HG03571 (cell line): ENCODE measurements at regions not wholly inside any gene's neighbourhood (a gene's known extent, or its start where the extent isn't known, plus 50 kb on each side); places are given as distances from the start of the nearest gene placed in this dataset.

Experiments used
- ATAC-seq: cut with Tn5 transposase; IDR thresholded peaks from one replicate; pipeline ENCODE4 v1.9.1; 2021; ENCODE audit not compliant: unreplicated experiment

DNA sequence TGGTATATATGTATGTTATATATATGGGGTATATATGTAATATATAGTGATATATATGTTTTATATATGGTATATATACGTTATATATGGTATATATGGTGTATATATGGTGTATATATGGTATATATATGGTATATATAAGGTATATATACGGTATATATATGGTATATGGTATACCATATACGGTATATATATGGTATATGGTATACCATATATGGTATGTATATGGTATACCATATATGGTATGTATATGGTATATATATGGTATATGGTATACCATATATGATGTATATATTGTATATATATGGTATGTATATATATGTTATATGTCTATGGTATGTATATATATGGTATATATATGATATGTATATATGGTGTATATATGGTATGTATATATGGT lies 447.7 kb upstream of the USP24 start:
- no peak for ATAC-seq

DNA sequence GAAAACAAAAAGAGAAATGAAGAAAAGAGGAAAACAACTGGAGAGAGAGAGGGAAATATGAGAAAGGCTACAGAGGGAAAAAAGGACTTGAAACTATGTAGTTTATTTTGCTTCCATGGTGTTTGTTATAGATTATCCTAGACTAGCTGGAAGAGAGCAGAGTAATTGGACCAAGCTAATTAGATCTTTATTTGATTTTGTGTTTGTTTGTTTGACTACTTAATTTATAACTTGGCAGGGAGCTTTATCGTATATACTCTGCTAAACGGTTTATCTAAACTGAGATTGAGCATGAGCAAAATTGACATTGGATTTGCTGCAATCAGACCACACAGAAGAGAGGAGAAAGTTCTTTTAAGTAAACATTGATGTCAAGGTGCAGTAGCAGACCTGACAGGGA lies 443.8 kb upstream of the USP24 start:
- ATAC-seq: no peak

DNA sequence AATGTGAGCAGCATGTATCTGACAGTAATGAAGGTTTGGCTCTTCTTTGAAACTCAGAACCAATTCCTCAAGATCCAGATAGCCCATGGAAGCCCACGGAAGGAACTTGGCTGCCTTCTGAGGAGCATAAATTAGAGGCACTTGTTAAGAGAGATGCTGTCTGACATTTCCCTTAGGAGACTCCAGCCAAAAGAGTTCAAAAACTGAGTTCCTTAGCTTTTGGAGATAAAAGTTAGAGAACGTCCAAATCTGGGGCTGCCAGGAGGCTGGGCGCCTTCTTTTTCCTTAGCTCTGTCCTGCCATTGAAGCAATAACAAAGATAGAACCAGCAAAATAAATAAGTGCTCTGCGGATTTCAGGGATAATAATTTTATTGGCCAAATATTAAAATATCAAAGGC lies 439.6 kb upstream of the USP24 start:
- no peak for ATAC-seq

DNA sequence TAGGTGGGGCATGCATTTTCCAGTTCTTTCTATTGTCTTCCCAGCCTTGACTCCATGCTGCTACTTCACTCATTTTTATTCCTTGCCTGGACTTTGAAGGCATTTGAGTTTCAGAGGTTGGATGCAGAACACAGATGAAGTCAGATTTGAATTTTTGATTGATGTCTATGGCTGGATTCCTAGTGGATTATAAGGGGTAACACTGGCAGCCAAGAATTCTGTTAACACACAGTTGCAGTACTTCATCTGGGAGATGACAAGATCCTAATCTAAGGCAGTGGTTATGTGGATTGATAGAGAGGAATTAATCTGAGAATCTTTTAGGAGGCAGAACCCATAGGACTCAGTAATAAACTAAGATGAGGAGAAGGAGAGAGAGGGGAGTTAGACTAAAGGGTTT lies 439.0 kb upstream of the USP24 start:
- ATAC-seq: no peak

DNA sequence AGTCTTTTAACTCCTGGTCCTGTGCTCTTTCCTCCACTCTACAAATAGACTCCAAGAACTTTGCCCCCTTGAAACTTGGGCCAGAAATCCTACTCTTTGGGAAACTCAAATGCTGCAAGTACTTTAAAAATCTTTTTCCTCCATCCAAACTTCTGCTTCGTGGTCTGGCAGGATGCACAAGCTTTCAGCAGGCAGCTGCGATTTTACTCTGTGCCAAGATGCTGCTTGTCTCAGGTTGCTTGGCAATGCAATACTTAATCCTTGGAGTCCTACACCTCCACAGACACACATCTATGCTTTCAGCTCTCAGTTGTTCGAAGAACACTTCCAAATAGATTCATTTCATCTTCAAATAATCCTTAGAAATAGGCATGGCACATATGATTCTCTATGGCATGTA lies 435.3 kb upstream of the USP24 start:
- ATAC-seq: no peak

DNA sequence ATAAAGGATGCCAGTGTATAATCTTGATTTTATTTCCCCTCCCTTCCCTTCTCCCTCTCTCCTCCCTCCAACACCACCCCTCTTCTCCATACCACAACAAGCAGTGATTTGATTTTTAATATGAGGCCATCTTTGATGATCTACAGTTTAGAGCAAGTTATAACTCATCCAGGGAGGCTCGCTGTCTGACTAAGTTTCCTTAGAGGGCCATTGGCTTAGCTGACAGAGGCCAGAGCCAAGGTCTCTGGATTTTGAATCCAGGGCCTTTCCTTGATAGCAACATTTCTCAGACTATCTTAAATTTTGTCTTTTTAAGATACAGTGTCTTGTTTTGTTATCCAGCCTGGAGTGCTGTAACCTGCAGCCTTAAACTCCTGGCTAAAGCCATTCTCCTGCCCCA lies 431.0 kb upstream of the USP24 start:
- ATAC-seq: no peak

DNA sequence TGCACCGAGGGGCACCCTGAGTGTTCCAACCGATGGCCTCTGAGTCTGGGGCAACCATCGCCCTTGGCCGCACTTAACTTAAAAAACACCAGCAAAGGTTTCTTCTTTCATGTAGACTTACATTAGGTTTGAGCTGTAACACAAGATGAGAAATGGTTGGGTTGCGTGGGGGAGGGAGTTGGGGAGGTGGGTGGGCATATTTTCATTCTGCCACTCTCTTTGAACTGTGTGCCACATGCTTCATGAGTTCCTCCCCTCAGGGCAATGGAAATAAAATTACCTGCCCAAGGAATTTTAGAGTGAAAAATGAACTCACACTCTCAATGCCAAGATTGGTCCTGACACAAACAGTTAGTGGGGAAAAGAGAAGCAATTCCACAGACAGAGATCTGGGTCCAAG lies 430.1 kb upstream of the USP24 start:
- no peak for ATAC-seq

DNA sequence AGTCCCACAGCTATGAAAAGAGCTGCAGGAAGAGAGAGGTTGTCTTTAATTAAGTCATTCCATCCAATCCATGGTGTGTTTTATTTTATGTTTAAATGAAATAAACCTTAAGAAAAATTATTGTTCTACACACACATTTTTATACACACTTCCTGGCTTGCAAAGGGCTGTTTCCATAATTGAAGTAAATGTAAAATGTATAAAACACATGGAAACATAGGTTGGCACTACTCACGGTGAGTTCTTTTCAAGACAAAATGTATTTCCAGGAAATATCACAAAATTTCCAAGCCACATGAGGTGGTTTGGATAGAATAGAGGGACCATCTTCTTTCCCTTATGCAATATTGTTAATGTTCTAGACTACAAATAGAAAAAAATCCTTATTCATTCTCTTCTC lies 426.8 kb upstream of the USP24 start:
- no peak for ATAC-seq

DNA sequence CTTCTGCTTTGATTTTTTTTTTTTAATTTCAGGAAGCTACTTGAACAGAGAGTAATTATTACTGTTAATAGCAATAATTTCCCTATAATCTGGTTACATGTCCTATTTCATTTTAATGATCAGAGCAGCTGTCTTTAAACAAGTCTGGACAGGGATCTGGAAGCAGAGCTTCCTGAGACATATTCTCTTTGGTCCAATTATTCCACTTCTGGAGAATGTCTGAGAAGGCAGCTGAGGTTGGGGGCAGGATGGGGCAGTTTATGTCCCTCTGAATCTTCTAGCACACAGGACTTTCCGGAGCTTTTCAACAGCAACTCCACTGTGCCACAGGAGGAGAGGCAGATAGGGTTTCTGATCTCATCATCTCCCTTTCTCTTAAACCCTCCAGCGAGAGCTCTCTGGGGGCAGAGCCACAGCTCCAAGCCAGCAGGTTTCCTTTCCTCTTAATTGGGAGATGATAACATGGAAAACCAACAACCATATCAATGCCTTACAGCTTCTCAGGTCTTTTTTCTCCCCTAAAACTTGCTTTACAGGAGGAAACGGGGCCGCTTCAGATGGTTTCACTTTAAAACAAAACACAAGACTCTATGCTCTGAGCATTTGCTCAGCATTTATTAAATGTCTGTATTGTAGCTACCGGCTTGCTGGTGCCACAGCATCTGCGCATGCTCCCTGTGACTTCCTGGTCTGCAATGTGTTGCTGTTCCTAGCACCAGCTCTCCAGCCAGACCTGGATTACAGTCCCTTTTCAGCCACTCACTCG lies 425.7 kb upstream of the USP24 start:
- ATAC-seq: no peak

DNA sequence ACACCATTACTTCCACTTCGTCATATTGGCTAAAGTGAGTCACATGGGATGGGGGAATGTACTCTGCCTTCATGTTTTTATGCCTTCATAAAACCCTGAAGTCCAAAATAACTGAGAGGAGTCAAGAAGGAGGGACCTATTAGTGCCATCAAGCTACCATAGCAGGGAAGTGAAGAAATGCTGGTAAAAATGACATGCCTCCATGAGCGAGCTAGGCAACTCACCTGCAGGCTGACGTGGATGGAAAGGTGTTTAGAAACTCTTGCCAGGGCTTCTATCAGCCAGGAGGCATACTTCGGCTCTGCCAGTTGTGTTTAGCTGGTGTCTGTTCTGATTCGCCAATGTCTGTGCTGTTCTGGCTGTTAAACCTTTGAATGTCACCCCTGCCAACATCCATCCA lies 424.4 kb upstream of the USP24 start:
- ATAC-seq: no peak

DNA sequence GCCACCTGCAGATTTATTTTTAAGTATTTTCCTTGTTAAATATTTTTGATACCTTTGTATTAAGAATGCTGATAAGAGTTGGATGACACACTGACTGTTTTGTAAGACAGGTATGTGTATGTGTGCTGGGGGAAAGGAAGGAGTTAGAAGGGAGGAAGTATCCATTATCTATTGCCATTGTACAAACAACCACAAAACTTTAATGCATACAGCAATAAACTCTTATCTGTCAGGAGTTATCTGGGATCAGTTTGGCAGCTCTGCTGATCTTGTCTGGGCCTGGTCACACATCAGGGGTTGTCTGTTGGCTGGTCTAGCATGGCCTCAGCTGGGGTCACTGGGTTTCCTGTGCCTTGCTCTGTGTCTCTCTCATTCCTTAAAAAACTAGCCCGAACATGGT lies 423.9 kb upstream of the USP24 start:
- no peak for ATAC-seq

DNA sequence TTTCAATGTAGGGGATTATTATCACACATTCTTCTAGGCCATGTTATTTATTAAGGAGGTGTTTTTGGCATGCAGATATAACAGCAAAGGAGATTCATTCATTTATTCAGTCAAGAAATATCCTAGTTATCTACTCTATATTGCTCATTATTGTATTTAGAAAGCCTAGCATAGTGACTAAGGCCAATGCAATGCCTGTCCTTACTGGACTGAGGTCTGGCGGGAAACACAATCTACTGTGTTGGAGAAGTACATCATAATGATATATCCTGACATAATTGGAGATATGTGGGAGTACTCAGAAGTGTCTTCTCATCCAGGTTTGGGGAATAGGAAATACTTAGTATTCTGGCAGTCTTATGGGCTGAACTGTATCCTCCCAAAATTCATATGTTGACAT lies 421.5 kb upstream of the USP24 start:
- ATAC-seq: no peak

DNA sequence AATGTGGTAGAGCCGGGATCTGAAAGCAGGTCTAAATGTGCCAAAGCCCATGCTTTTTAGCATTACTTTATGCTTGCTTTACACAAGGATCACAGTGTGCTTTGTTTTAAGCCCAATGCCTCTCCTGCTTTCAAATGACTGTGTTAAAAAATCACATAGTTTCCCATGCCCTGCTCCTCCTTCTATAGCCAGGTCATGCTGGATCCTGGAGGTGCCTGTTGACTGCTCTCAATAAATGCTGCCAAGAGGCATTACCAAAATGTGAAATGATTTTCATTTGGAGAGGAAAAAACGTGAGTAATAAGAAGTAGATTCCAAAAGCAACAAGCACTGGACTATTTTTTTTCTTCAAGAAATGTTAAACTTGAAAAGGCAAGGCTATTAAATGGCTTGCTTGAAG lies 420.7 kb upstream of the USP24 start:
- no peak for ATAC-seq

DNA sequence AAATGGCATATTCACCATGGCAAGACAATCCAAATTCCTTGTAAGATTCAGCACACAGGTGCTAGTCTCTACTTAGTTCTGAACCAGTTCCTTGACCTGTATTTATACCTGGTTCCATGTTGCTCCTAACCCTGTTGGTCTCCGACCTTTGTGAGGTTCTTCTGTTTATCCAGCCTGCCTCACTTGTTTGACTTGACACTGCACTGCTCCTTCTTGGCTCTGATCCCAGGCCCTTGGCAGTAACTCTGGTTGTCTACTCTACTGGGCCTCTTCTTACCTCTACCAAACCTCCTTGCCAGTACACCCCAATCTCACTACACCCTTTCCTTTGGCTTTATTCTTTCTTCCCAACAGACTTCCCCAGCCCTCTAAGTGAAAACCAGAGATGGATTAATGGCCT lies 419.4 kb upstream of the USP24 start:
- ATAC-seq: no peak

DNA sequence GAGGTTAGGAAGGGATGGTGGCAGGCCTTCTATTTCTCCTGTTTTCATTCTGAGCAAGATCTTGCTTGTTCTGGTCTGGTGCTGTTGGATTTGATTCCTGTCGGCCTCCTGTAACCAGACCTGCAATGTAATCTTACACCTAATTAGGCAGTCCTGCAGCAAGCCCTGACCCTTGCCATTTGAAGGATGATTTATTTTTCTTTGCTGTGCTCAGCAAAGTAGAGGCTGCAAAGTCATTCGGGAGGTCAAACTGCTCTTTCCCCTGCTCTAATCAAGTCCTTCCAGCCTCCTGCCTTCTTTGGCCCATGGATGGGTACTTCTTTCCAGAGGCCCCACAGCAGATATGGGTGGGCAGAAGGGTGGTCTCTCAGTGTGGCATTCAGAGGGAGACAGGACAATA lies 417.7 kb upstream of the USP24 start:
- ATAC-seq: no peak

DNA sequence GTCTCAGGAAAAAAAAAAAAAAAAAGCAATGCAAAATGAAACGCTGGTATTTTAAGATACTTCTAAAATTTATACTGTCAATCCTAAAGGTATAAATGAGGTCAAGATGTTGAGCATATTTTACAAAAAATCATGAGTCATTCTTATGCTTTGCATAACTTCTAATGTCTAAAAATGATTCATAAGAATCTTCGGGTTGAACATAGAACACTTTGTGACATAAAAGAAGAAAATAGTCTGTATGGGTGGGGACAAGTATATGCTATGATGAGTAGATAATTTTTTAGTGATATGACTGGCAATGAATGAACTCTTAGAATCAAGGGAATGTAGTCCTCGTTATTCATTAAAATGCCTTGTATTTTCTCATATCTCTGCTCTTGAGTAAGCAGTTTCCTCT lies 416.9 kb upstream of the USP24 start:
- ATAC-seq: no peak

DNA sequence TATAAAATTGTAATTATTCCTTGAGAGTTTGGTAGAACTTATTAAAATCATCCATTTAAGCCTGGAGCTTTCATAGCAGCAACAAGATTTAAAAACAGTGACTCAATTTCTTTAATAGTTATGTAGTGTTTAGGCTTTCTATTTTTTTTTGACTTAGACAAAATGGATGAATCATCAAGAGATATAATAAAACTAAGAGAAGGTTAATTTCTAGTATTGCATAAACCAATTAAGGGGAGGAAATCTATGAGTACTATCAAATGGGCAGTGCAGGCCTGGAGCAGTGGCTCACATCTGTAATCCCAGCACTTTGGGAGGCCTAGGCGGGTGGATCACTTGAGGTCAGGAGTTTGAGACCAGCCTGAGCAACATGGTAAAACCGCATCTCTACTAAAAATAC lies 416.3 kb upstream of the USP24 start:
- no peak for ATAC-seq

DNA sequence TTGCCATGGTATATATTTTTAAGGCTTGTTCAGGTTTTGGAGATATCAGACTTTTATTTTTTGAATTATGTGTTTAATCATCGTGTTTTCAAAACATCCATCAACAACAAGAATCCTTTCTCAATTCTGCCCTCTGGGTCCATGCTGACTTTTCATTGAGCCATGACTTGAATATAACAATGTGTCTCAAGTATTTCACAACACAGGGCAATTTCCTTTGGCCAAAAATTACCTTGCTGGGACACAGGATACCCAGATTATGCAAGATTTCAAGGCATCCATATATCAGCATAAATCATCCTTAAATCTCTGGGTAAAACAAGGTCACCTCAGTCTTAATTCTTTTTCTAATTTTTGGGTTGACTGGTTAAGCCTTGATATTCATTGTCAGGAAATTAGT lies 411.2 kb upstream of the USP24 start:
- no peak for ATAC-seq

DNA sequence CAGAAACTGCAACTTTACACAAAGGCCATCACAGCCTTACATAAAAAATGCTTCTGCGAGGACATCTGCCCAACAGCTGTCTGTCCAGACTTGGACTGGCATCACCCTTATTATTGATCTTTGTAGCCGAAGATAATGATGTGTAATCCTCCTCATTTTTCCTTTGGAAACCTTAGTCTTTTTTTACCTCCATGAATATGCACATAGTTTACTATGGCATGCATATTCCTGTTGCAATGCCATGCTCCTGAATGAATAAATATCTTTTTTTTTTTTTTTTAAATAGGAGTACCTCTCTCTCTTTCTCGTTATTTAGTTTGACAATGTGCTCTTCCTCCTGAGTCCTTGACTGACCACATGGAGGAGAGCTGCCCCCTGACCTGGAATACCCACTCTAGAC lies 409.6 kb upstream of the USP24 start:
- no peak for ATAC-seq

DNA sequence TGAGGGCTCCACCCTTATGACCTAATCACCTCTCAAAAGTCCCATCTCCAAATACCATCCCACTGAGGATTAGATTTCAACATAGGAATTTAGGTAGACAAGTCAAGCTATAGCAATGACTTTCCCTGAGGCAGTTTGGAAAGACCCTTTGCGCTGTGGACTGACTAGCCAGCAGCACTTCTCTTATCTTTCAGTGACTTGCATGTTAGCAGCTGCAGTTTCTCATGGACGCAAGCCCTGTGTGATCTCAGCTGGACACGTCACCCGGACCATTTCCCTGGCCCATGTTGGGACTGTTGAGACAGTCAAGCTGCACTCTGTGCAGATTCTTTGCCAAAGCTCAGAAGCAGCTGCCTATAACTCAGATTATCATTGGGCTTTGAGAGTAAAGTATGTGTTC lies 408.1 kb upstream of the USP24 start:
- no peak for ATAC-seq

DNA sequence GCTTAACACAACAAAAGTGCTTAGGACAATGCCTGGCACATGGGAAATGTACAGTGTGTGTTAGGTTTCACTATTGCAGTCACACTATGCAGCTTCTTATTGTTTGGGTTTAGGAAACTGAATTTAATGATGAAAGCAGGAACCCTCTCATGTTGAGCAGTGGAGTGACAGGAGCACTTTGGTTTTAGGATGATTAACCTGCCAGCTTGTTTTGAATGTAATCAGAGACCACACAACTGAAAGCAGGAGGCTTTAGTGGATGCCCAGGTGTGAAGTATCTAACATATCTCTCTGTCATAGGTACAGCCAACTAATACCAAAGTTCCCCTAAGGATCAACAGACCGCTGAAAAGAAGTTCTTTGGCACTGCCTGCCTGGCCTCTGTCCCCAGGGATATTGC lies 406.9 kb upstream of the USP24 start:
- ATAC-seq: no peak

DNA sequence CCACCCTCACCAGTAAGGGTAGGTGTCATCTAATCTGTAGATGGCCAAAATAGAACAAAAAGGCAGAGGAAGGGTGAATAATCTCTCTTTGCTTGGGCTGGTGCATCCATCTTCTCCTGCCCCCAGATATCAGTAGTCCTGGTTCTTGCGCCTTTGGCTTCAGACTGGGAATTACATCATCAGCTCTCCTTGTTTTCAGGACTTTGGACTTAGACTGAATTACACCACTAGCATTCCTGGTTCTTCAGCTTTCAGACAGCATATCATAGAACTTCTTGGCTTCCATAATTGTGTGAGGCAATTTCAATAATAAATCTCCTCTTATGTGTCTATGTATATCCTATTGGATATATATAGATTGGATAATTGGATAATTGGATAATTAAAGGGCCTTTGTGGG lies 403.0 kb upstream of the USP24 start:
- no peak for ATAC-seq

DNA sequence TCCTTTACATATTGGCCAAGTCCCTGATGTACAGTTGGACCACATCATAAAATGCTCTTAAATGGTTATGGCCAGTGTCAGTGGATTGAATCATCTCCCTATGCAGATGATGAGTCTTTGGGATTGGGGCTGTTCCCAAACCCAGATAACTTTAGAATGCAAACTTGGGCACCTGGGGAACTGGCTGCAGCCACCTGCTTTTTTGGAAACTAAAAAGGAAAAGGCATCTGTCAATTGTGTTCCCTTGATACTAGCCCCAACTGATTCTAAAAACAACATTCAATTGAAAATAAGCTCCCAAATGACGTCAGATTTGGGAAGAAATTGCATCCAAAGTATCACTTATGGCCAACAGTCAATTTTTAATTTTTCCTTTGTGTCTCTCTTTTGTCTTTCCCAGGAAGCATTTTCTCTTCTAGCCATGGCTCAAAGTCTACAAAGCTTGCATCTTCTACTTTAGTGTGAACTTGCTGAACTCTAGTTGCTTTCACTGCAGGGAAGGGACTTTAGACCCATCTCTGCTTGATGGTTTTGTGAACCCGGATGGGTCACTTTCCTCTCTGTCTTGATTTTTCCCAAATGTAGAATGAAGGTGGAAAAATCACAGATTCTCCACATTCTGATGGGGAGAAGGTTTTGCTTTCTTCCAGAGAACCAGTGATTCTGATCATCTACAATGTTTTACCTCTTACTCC lies 402.3 kb upstream of the USP24 start:
- no peak for ATAC-seq
